ENCODE measurements at regions not wholly inside any gene's neighbourhood (a gene's known extent, or its start where the extent isn't known, plus 50 kb on each side); places are given as distances from the start of the nearest gene placed in this dataset.

GRCh38 chr1:187409341-187409740, 580.6 kb downstream of the PLA2G4A start:
- DNase-seq (ENCODE audit: insufficient read length) = no peak
- FAIRE-seq = no peak
- TF ChIP-seq TAF1 (IDR thresholded peaks at IDR 0.05; ENCODE audit: borderline replicate concordance, low read depth, low read length) = no peak
- TF ChIP-seq POLR2A (IDR thresholded peaks at IDR 0.05; ENCODE audit: low read depth, low read length) = no peak
- TF ChIP-seq POLR2AphosphoS5 (IDR thresholded peaks at IDR 0.05; ENCODE audit: low read depth, low read length) = no peak

- no peak for TF ChIP-seq TAF1 (IDR thresholded peaks at IDR 0.05; ENCODE audit: borderline replicate concordance, low read depth, low read length)
- no peak for TF ChIP-seq POLR2AphosphoS5 (IDR thresholded peaks at IDR 0.05; ENCODE audit: low read depth, low read length)
- no peak for TF ChIP-seq POLR2A (IDR thresholded peaks at IDR 0.05; ENCODE audit: low read depth, low read length)
These were observed 582.4 kb downstream of the PLA2G4A start for GRCh38 chr1:187411118-187411517.

GRCh38 chr1:187413405-187414169, 584.8 kb downstream of the PLA2G4A start:
- no peak for FAIRE-seq
- DNase-seq (ENCODE audit: insufficient read length) = no peak
- TF ChIP-seq TAF1 (IDR thresholded peaks at IDR 0.05; ENCODE audit: borderline replicate concordance, low read depth, low read length) (no peak), POLR2AphosphoS5 (IDR thresholded peaks at IDR 0.05; ENCODE audit: low read depth, low read length) (no peak), POLR2A (IDR thresholded peaks at IDR 0.05; ENCODE audit: low read depth, low read length) (no peak)

More at GRCh38 chr1:187411118-187411517, 582.4 kb downstream of the PLA2G4A start:
- DNase-seq (ENCODE audit: insufficient read length) = no peak
- FAIRE-seq = no peak

GRCh38 chr1:187415065-187415464, 586.3 kb downstream of the PLA2G4A start:
- FAIRE-seq = no peak
- no peak for TF ChIP-seq POLR2AphosphoS5 (IDR thresholded peaks at IDR 0.05; ENCODE audit: low read depth, low read length)
- no peak for TF ChIP-seq TAF1 (IDR thresholded peaks at IDR 0.05; ENCODE audit: borderline replicate concordance, low read depth, low read length)
- TF ChIP-seq POLR2A (IDR thresholded peaks at IDR 0.05; ENCODE audit: low read depth, low read length) = no peak
- no peak for DNase-seq (ENCODE audit: insufficient read length)

- FAIRE-seq = no peak
- DNase-seq (ENCODE audit: insufficient read length) = no peak
- TF ChIP-seq POLR2AphosphoS5 (IDR thresholded peaks at IDR 0.05; ENCODE audit: low read depth, low read length) (no peak), TAF1 (IDR thresholded peaks at IDR 0.05; ENCODE audit: borderline replicate concordance, low read depth, low read length) (no peak), POLR2A (IDR thresholded peaks at IDR 0.05; ENCODE audit: low read depth, low read length) (no peak)
These were observed 588.8 kb downstream of the PLA2G4A start for GRCh38 chr1:187417520-187417919.

GRCh38 chr1:187433598-187433997, 604.8 kb downstream of the PLA2G4A start:
- TF ChIP-seq POLR2A (IDR thresholded peaks at IDR 0.05; ENCODE audit: low read depth, low read length) = no peak
- no peak for TF ChIP-seq TAF1 (IDR thresholded peaks at IDR 0.05; ENCODE audit: borderline replicate concordance, low read depth, low read length)
- TF ChIP-seq POLR2AphosphoS5 (IDR thresholded peaks at IDR 0.05; ENCODE audit: low read depth, low read length) = no peak
- FAIRE-seq (no peak), DNase-seq (ENCODE audit: insufficient read length) (no peak)

GRCh38 chr1:187442603-187443002, 613.9 kb downstream of the PLA2G4A start:
- TF ChIP-seq POLR2A (IDR thresholded peaks at IDR 0.05; ENCODE audit: low read depth, low read length) (no peak), TAF1 (IDR thresholded peaks at IDR 0.05; ENCODE audit: borderline replicate concordance, low read depth, low read length) (no peak), POLR2AphosphoS5 (IDR thresholded peaks at IDR 0.05; ENCODE audit: low read depth, low read length) (no peak)
- no peak for DNase-seq (ENCODE audit: insufficient read length)
- FAIRE-seq = no peak

GRCh38 chr1:187443939-187444338, 615.2 kb downstream of the PLA2G4A start:
- TF ChIP-seq POLR2A (IDR thresholded peaks at IDR 0.05; ENCODE audit: low read depth, low read length) (no peak), TAF1 (IDR thresholded peaks at IDR 0.05; ENCODE audit: borderline replicate concordance, low read depth, low read length) (no peak), POLR2AphosphoS5 (IDR thresholded peaks at IDR 0.05; ENCODE audit: low read depth, low read length) (no peak)
- DNase-seq (ENCODE audit: insufficient read length) (no peak), FAIRE-seq (no peak)

GRCh38 chr1:187445066-187445465, 616.3 kb downstream of the PLA2G4A start:
- FAIRE-seq (no peak), DNase-seq (ENCODE audit: insufficient read length) (no peak)
- TF ChIP-seq TAF1 (IDR thresholded peaks at IDR 0.05; ENCODE audit: borderline replicate concordance, low read depth, low read length) (no peak), POLR2AphosphoS5 (IDR thresholded peaks at IDR 0.05; ENCODE audit: low read depth, low read length) (no peak), POLR2A (IDR thresholded peaks at IDR 0.05; ENCODE audit: low read depth, low read length) (no peak)

- DNase-seq (ENCODE audit: insufficient read length) (no peak), FAIRE-seq (no peak)
- no peak for TF ChIP-seq POLR2A (IDR thresholded peaks at IDR 0.05; ENCODE audit: low read depth, low read length)
These were observed 622.5 kb downstream of the PLA2G4A start for GRCh38 chr1:187451238-187451637.

- no peak for FAIRE-seq
These were observed 625.3 kb downstream of the PLA2G4A start for GRCh38 chr1:187454010-187454409.

GRCh38 chr1:187456446-187456845, 627.7 kb downstream of the PLA2G4A start:
- TF ChIP-seq TAF1 (IDR thresholded peaks at IDR 0.05; ENCODE audit: borderline replicate concordance, low read depth, low read length) (no peak), POLR2A (IDR thresholded peaks at IDR 0.05; ENCODE audit: low read depth, low read length) (no peak), POLR2AphosphoS5 (IDR thresholded peaks at IDR 0.05; ENCODE audit: low read depth, low read length) (no peak)
- FAIRE-seq (no peak), DNase-seq (ENCODE audit: insufficient read length) (no peak)

More at GRCh38 chr1:187454010-187454409, 625.3 kb downstream of the PLA2G4A start:
- TF ChIP-seq TAF1 (IDR thresholded peaks at IDR 0.05; ENCODE audit: borderline replicate concordance, low read depth, low read length) = no peak
- TF ChIP-seq POLR2AphosphoS5 (IDR thresholded peaks at IDR 0.05; ENCODE audit: low read depth, low read length) = no peak
- TF ChIP-seq POLR2A (IDR thresholded peaks at IDR 0.05; ENCODE audit: low read depth, low read length) = no peak
- no peak for DNase-seq (ENCODE audit: insufficient read length)

Measured in GM12892 (cell line).